ENCODE measurements at regions not wholly inside any gene's neighbourhood (a gene's known extent, or its start where the extent isn't known, plus 50 kb on each side); places are given as distances from the start of the nearest gene placed in this dataset.

GRCh38 chr4:38526412-38526811 lies 137.6 kb upstream of the KLF3 start:
- TF ChIP-seq POLR2A (IDR thresholded peaks at IDR 0.05) (no peak), CTCF (IDR thresholded peaks at IDR 0.05) (no peak)

Data from right lobe of liver (tissue), 4 donors.